Psoas muscle (tissue), 7 donors: ENCODE measurements at regions not wholly inside any gene's neighbourhood (a gene's known extent, or its start where the extent isn't known, plus 50 kb on each side); places are given as distances from the start of the nearest gene placed in this dataset.

Experiments
- ATAC-seq, 4 donors: fragments of 200-7000 bp; cut with Tn5 transposase; one replicate each; pipeline ENCODE4 v1.9.1; 2020; ENCODE audit warnings: moderate library complexity in 3 of 4, mild to moderate bottlenecking in 2 of 4
- DNase-seq, 2 donors: peaks; one replicate each; pipeline ENCODE4 v3.0.0-alpha.2; 2020
- H3K27ac ChIP-seq: fragments of 200-600 bp; one replicate; pipeline ENCODE4 v1.8.0; 2022
- H3K27me3 ChIP-seq, 3 donors: fragments of 200-600 bp in 1 of 3; one replicate each; pipeline versions ENCODE4 v1.6.1 to v1.8.0; 2013 to 2022; ENCODE audit warnings: low read length in 2 of 3, mild to moderate bottlenecking in 2 of 3, moderate library complexity in 1 of 3; ENCODE audit not compliant: insufficient read depth in 3 of 3
- H3K36me3 ChIP-seq, 2 donors: fragments of 200-600 bp in 1 of 2; one replicate each; pipeline versions ENCODE4 v1.6.1 to v1.8.0; 2013 to 2022; ENCODE audit warnings: low read depth in 1 of 2, mild to moderate bottlenecking in 1 of 2, moderate library complexity in 1 of 2; ENCODE audit not compliant: insufficient read depth in 1 of 2
- H3K4me1 ChIP-seq: fragments of 200-600 bp; one replicate; pipeline ENCODE4 v1.8.0; 2022
- H3K4me3 ChIP-seq: fragments of 200-600 bp; one replicate; pipeline ENCODE4 v1.8.0; 2022; ENCODE audit warnings: mild to moderate bottlenecking
- H3K9me3 ChIP-seq: fragments of 200-600 bp; one replicate; pipeline ENCODE4 v1.8.0; 2022
- CTCF ChIP-seq: fragments of 200-600 bp; IDR thresholded peaks from one replicate; pipeline ENCODE4 v1.8.0; 2022; ENCODE audit warnings: antibody characterized with exemption
- WGBS, 3 donors: extraction: QIAGEN DNeasy Blood & Tissue Kit; methylation state at CpG; one replicate each; pipeline versions ENCODE4 v1.1.6 to v1.1.7; 2013; 5-methylcytosine and 5-hydroxymethylcytosine counted together
- intact Hi-C, 2 donors: fragments of 100-400 bp; cut with DNase I; formaldehyde crosslinking; loops; one replicate each; pipeline versions ENCODE4 v1.11.0 to v1.14.2; 2022
- donor health status: healthy with polysubstance abuse.
- donor health status: DM: no; HTN: no; CAD: no; lungs with moderate emphysema.
- donor health status: Bipolar disorder and iron deficiency.
- donor health status: healthy.
- donor health status: DM: yes; HTN: yes; CAD: no.
- donor health status: DM: no; HTN: no; CAD: no.
- donor health status: DM: yes; HTN: yes; CAD: no.

- intact Hi-C loops = no loop called here
- H3K27me3 ChIP-seq = no peaks in the 10 kb centered on the region
- H3K27ac ChIP-seq = no peak overlapping the region
- no peak overlapping the region for H3K4me3 ChIP-seq
- no peak for DNase-seq
- H3K9me3 ChIP-seq = no peaks in the 10 kb centered on the region
- no peak for TF ChIP-seq CTCF
- no peak for ATAC-seq
- no peaks in the 10 kb centered on the region for H3K4me1 ChIP-seq
- 38 to 43% (median 38%) methylated on average over 9 of the region's 9 CpGs for WGBS, 3 donors
- no peaks in the 10 kb centered on the region for H3K36me3 ChIP-seq
These were observed 436.3 kb downstream of the CBLN2 start for GRCh38 chr18:72107647-72108383.

- Histone ChIP-seq H3K4me3 (no peak overlapping the region), H3K27me3 (no peaks in the 10 kb centered on the region), H3K4me1 (no peaks in the 10 kb centered on the region), H3K36me3 (no peaks in the 10 kb centered on the region), H3K27ac (no peak overlapping the region), H3K9me3 (no peaks in the 10 kb centered on the region)
- TF ChIP-seq CTCF = no peak
- WGBS, 3 donors = 87% methylated on average over 4 of the region's 4 CpGs
- intact Hi-C loops = no loop called here
- ATAC-seq (no peak), DNase-seq (no peak)
These were observed 439.3 kb downstream of the CBLN2 start for GRCh38 chr18:72104851-72105250.

- TF ChIP-seq CTCF = no peak
- Histone ChIP-seq H3K27me3 (no peaks in the 10 kb centered on the region), H3K27ac (no peak overlapping the region), H3K36me3 (no peaks in the 10 kb centered on the region), H3K4me1 (no peaks in the 10 kb centered on the region), H3K9me3 (no peaks in the 10 kb centered on the region), H3K4me3 (no peak overlapping the region)
- no peak for DNase-seq
- ATAC-seq = no peak
- intact Hi-C loops = no loop called here
- WGBS, 3 donors = 45 to 74% (median 46%) methylated on average over 2 of the region's 2 CpGs
These were observed 441.7 kb downstream of the CBLN2 start for GRCh38 chr18:72102412-72102811.

GRCh38 chr18:72100465-72101004 is 443.6 kb downstream of the CBLN2 start:
- no peak for TF ChIP-seq CTCF
- 81 to 86% (median 85%) methylated on average over 5 of the region's 5 CpGs for WGBS, 3 donors
- DNase-seq = no peak
- Histone ChIP-seq H3K4me3 (no peak overlapping the region), H3K27me3 (no peaks in the 10 kb centered on the region), H3K4me1 (no peaks in the 10 kb centered on the region), H3K27ac (no peak overlapping the region), H3K36me3 (no peaks in the 10 kb centered on the region), H3K9me3 (no peaks in the 10 kb centered on the region)
- intact Hi-C loops = no loop called here
- no peak for ATAC-seq

GRCh38 chr18:72091369-72091768 is 452.8 kb downstream of the CBLN2 start:
- TF ChIP-seq CTCF = no peak
- Histone ChIP-seq H3K4me3 (no peak overlapping the region), H3K4me1 (no peaks in the 10 kb centered on the region), H3K27ac (no peak overlapping the region), H3K27me3 (no peaks in the 10 kb centered on the region), H3K36me3 (no peaks in the 10 kb centered on the region), H3K9me3 (no peaks in the 10 kb centered on the region)
- intact Hi-C loops = no loop called here
- DNase-seq (no peak), ATAC-seq (no peak)
- whole genome bisulfite sequencing, 3 donors = 17 to 25% (median 22%) methylated on average over 5 of the region's 5 CpGs
